ENCODE measurements at regions not wholly inside any gene's neighbourhood (a gene's known extent, or its start where the extent isn't known, plus 50 kb on each side); places are given as distances from the start of the nearest gene placed in this dataset.
A peak's percentile ranks its signal among the peaks of the same experiment; 100 is the strongest.

GRCh38 chr2:192288295-192288694 is 93.6 kb upstream of the TMEFF2 start:
- in situ Hi-C loops (cut with HindIII; ENCODE audit: low pct_ligation_motif_present, low pct_unique_long_range_greater_than_20kb, low sequenced_read_pairs): no loop called here
- no peak for DNase-seq

DNA sequence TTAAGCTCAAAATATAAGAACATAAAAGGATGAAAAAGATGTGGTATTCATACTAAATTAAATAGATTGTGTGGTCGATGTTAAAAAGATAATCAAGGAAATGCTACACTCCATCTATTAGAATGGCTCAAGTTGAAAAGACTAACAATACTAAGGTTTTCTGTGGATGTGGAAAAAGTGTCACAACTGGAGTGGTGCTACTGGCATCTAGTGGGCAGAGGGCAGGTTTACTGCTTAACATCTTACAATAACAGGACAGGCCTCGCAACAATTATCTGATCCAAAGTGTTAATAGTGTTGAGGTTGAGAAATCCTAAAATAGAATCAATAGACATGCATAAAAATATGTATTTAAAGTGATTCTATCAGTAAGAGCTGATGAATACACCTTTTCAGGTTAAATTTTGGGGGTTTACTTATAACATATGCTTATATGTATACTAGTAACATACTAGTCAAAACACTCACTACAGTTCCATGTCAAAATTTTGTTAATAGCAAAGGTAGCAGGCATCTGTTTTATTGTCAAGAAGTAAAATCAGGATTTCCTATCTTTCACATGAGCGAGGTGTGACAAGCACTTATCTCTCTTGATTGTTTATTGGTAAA is 91.5 kb upstream of the TMEFF2 start:
- in situ Hi-C loops (cut with HindIII; ENCODE audit: low pct_ligation_motif_present, low pct_unique_long_range_greater_than_20kb, low sequenced_read_pairs): no loop called here
- DNase-seq: peak; percentile 65

GRCh38 chr2:192283450-192283849 is 88.7 kb upstream of the TMEFF2 start:
- DNase-seq: no peak
- in situ Hi-C loops (cut with HindIII; ENCODE audit: low pct_ligation_motif_present, low pct_unique_long_range_greater_than_20kb, low sequenced_read_pairs): no loop called here

GRCh38 chr2:192278701-192279100 is 84.0 kb upstream of the TMEFF2 start:
- DNase-seq: no peak
- in situ Hi-C loops (cut with HindIII; ENCODE audit: low pct_ligation_motif_present, low pct_unique_long_range_greater_than_20kb, low sequenced_read_pairs): no loop called here

DNA sequence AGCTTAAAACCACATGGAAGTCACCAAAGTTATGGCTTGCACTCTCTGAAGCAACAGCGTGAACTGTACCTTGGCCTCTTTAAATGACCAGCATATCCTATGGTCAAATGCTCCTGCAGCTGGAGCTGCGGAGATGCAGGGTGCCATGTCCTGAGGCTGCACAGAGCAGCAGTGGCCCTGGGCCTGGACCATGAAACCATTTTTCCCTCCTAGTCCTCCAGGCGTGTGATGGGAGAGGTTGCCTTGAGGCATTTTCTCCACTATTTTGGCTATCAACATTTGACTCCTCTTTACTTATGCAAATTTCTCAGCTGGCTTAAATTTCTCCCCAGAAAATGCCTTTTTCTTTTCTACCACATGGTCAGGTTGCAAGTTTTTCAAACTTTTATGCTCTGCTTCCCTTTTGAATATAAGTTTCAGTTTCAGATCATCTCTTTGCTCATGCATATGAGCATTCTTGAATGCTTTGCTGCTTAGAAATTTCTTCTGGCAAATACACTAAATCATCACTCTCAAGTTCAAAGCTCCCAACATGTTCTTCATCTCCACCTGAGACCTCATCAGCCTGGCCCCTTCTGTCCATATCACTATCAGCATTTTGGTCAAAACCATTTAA is 82.9 kb upstream of the TMEFF2 start:
- in situ Hi-C loops (cut with HindIII; ENCODE audit: low pct_ligation_motif_present, low pct_unique_long_range_greater_than_20kb, low sequenced_read_pairs): no loop called here
- no peak for DNase-seq

DNA sequence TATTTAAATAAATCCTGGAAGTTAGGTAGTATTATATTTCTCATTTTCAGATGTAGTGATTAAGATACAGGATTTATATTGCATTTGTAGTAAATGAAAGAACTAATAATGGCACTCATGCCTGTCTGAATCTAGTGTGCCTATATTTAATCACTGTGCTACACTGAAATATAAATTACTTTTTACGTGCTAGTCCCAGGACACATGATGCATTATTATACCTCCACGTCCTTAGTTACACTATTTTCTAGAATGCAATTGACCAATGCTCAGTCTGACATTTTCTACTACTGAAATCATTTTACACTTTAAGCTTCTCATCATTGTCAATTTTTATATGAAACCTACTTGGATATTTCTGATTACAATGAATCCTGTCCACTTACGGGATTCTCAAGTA is 80.9 kb upstream of the TMEFF2 start:
- in situ Hi-C loops (cut with HindIII; ENCODE audit: low pct_ligation_motif_present, low pct_unique_long_range_greater_than_20kb, low sequenced_read_pairs): no loop called here
- DNase-seq: no peak

- DNase-seq: peak; percentile 17
- in situ Hi-C loops (cut with HindIII; ENCODE audit: low pct_ligation_motif_present, low pct_unique_long_range_greater_than_20kb, low sequenced_read_pairs): no loop called here
Measured at GRCh38 chr2:192267484-192267883, 72.8 kb upstream of the TMEFF2 start.

GRCh38 chr2:192265751-192266150 is 71.0 kb upstream of the TMEFF2 start:
- in situ Hi-C loops (cut with HindIII; ENCODE audit: low pct_ligation_motif_present, low pct_unique_long_range_greater_than_20kb, low sequenced_read_pairs): no loop called here
- no peak for DNase-seq

DNA sequence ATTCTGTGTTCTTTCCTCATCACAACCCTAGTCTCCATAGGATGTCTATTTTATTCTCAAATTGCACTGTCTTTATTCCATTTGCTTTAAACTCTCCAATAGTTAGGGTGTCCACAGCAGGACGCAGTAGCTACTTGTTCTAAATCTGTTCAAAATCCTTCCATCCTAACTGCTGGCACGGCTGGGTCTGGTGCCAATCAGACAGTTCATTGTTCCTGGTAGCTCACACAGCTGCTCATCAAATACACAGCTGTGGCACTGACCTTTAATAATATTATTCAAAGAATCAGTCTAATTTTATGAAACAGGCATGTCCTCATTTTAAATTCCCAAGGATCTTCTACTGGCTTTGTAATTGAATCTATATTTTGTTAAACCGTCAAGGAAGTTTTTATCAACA is 59.7 kb upstream of the TMEFF2 start:
- no peak for DNase-seq
- in situ Hi-C loops (cut with HindIII; ENCODE audit: low pct_ligation_motif_present, low pct_unique_long_range_greater_than_20kb, low sequenced_read_pairs): no loop called here

DNA sequence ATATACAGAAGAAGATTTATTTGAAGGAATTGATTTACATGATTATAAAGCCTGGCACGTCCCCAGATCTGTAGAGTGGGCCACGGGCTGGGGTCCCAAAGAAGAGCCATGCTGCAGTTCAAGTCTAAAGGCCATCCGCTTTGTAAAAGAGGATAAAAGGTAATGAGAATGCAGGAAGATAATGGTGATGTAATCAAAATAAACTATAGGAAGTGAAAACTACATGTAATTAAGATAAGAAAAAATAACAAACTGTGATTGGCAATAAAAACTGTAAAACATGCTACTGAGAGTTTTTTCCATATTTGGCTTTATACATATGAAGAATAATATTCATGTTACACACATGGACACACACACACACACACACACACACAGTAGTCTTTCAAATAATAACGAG is 59.0 kb upstream of the TMEFF2 start:
- in situ Hi-C loops (cut with HindIII; ENCODE audit: low pct_ligation_motif_present, low pct_unique_long_range_greater_than_20kb, low sequenced_read_pairs): no loop called here
- DNase-seq: no peak

GRCh38 chr2:192250961-192251360 is 56.2 kb upstream of the TMEFF2 start:
- DNase-seq: no peak
- in situ Hi-C loops (cut with HindIII; ENCODE audit: low pct_ligation_motif_present, low pct_unique_long_range_greater_than_20kb, low sequenced_read_pairs): no loop called here

- in situ Hi-C loops (cut with HindIII; ENCODE audit: low pct_ligation_motif_present, low pct_unique_long_range_greater_than_20kb, low sequenced_read_pairs): no loop called here
- DNase-seq: no peak
Measured at GRCh38 chr2:192247456-192247855, 52.7 kb upstream of the TMEFF2 start.

- DNase-seq: no peak
Measured at GRCh38 chr2:192246297-192246696, 51.6 kb upstream of the TMEFF2 start.

DNA sequence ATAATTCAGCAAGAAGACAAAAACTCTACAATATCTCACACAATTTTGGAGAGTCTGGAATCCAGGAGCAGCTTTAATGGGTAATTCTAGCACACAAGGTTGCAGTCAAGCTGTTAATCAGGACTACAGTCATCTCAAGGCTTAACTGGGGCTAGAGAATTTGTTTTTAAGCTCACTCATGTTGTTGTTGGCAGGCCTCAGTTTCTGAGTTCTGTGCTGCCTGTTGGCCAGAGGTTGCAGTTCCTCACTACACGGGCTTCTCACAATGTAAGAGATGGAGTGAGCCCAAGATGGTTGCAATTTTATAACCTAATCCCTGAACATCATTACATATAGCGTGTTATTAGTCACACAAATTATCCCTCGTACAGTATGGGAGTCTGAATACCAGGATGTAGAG is 50.6 kb upstream of the TMEFF2 start:
- no peak for DNase-seq
- in situ Hi-C loops (cut with HindIII; ENCODE audit: low pct_ligation_motif_present, low pct_unique_long_range_greater_than_20kb, low sequenced_read_pairs): no loop called here

More at GRCh38 chr2:192246297-192246696, 51.6 kb upstream of the TMEFF2 start:
- in situ Hi-C loops (cut with HindIII; ENCODE audit: low pct_ligation_motif_present, low pct_unique_long_range_greater_than_20kb, low sequenced_read_pairs): no loop called here

Data from ACHN (cell line).